ENCODE measurements at regions not wholly inside any gene's neighbourhood (a gene's known extent, or its start where the extent isn't known, plus 50 kb on each side); places are given as distances from the start of the nearest gene placed in this dataset.

DNA sequence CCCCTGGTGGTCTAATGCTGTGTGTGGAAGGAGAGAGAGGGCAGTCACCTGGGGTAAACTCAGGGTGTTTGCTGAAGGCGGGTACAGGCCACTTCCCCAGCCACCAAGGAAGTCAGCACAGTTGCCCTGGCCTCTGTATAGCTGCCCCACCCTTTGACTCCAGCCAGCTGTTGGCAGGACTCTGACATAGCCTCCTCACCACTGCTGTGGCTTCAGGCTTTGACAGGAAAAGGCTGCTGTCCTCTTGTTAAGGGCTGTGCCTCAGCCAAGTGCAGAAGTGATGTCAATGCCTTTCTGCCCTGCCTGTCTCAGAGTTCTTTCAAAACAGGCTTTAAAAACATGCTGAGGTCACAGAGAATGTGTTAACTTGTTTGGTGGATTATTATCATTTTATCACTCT lies 487.2 kb upstream of the KLF4 start:
- CTCF ChIA-PET, result no interaction called here
- no peaks in the 10 kb centered on the region for H3K9me3 Mint-ChIP-seq (ENCODE audit: low read depth)
- no peaks in the 10 kb centered on the region for H3K36me3 Mint-ChIP-seq
- H3K27me3 Mint-ChIP-seq, result no peaks in the 10 kb centered on the region
- ATAC-seq (no peak), DNase-seq (no peak)
- no peak overlapping the region for H3K4me3 Mint-ChIP-seq
- H3K4me1 Mint-ChIP-seq, result no peaks in the 10 kb centered on the region
- H3K27ac Mint-ChIP-seq, result no peak overlapping the region

- Mint-ChIP-seq H3K4me3 (no peak overlapping the region), H3K27me3 (no peaks in the 10 kb centered on the region), H3K36me3 (no peaks in the 10 kb centered on the region), H3K4me1 (no peaks in the 10 kb centered on the region), H3K9me3 (ENCODE audit: low read depth) (no peaks in the 10 kb centered on the region), H3K27ac (no peak overlapping the region)
- DNase-seq, result no peak
- CTCF ChIA-PET, result no interaction called here
- no peak for ATAC-seq
These were observed 485.9 kb upstream of the KLF4 start for GRCh38 chr9:107975426-107976010.

- no peaks in the 10 kb centered on the region for H3K27me3 Mint-ChIP-seq
- CTCF ChIA-PET, result no interaction called here
- no peak overlapping the region for H3K27ac Mint-ChIP-seq
- DNase-seq (no peak), ATAC-seq (no peak)
- no peaks in the 10 kb centered on the region for H3K9me3 Mint-ChIP-seq (ENCODE audit: low read depth)
- no peaks in the 10 kb centered on the region for H3K36me3 Mint-ChIP-seq
- no peak overlapping the region for H3K4me3 Mint-ChIP-seq
- H3K4me1 Mint-ChIP-seq, result no peaks in the 10 kb centered on the region
These were observed 483.9 kb upstream of the KLF4 start for GRCh38 chr9:107973451-107973850.

- ATAC-seq (no peak), DNase-seq (no peak)
- Mint-ChIP-seq H3K27me3 (no peaks in the 10 kb centered on the region), H3K36me3 (no peaks in the 10 kb centered on the region), H3K9me3 (ENCODE audit: low read depth) (no peaks in the 10 kb centered on the region), H3K27ac (no peak overlapping the region), H3K4me3 (no peak overlapping the region), H3K4me1 (no peaks in the 10 kb centered on the region)
- CTCF ChIA-PET, result no interaction called here
These were observed 482.8 kb upstream of the KLF4 start for GRCh38 chr9:107972346-107972745.

DNA sequence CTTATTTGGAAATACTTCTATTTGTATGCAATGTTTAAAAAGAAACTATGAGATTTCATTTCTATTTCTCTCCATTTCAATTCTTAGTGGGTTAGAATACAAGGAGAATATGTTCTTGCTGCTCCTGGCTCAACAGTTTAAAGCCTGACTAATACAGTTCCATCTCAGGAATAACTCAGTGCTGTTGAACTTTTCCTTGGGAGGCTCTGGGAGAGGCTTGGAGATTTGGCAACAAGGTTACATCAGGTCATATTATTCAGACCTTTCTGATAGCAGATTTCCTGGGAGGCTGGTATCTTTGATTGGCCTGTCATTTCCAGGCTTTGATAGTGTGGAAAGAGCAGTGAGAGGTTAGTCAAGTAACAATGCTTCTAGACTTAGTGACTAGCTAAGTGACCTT lies 481.7 kb upstream of the KLF4 start:
- Mint-ChIP-seq H3K27ac (no peak overlapping the region), H3K36me3 (no peaks in the 10 kb centered on the region), H3K4me1 (no peaks in the 10 kb centered on the region), H3K9me3 (ENCODE audit: low read depth) (peaks cover 3% of the 10 kb centered on the region), H3K27me3 (no peaks in the 10 kb centered on the region), H3K4me3 (no peak overlapping the region)
- no peak for ATAC-seq
- no peak for DNase-seq
- CTCF ChIA-PET, result no interaction called here

DNA sequence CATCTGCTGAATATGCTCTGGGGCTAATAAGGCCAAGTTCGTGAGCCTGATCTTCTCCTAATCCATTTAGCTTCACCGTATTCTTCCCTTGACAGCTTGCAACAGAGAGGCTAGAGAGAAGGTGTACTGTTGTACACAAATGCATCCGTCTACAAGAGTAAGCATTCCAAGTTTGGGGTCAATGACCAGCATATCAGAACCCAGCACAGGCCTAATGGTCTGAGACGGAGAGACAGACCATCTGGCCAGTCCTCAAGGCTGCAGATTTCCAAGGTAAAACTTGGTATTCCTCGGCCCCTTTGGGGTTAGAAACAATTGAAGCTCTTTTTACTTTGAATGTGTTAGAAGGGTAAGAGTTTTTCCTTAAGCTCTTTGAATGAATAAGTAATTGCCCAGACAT lies 481.2 kb upstream of the KLF4 start:
- Mint-ChIP-seq H3K4me1 (no peaks in the 10 kb centered on the region), H3K27me3 (no peaks in the 10 kb centered on the region), H3K36me3 (no peaks in the 10 kb centered on the region), H3K4me3 (no peak overlapping the region), H3K9me3 (ENCODE audit: low read depth) (peaks cover 4% of the 10 kb centered on the region), H3K27ac (no peak overlapping the region)
- DNase-seq, result no peak
- CTCF ChIA-PET, result no interaction called here
- ATAC-seq, result no peak

GRCh38 chr9:107969727-107970126 lies 480.2 kb upstream of the KLF4 start:
- no peak overlapping the region for H3K4me3 Mint-ChIP-seq
- H3K36me3 Mint-ChIP-seq, result no peaks in the 10 kb centered on the region
- H3K27me3 Mint-ChIP-seq, result no peaks in the 10 kb centered on the region
- CTCF ChIA-PET, result no interaction called here
- H3K27ac Mint-ChIP-seq, result no peak overlapping the region
- H3K4me1 Mint-ChIP-seq, result no peaks in the 10 kb centered on the region
- ATAC-seq (no peak), DNase-seq (no peak)
- peaks cover 4% of the 10 kb centered on the region for H3K9me3 Mint-ChIP-seq (ENCODE audit: low read depth)

DNA sequence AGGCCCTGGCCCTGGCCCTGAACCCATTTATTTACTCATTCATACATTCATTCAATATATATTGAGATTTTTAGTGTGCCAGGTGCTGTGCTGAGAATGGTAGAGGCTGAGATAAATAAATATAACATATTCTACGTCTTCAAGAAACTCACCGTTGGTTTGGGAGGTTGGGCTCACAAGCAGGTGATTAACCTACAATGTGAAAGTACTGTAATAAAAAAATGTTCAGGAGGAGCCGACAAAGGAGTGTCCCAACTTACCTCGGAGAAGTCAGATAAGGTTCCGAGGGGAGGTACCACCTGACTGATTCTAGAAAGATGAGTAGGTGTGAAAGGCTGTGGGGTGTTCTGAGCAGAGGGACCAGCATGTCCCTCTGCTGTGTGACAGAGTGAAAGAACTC lies 479.6 kb upstream of the KLF4 start:
- Mint-ChIP-seq H3K9me3 (ENCODE audit: low read depth) (peaks cover 4% of the 10 kb centered on the region), H3K36me3 (no peaks in the 10 kb centered on the region), H3K4me1 (no peaks in the 10 kb centered on the region), H3K27ac (no peak overlapping the region), H3K4me3 (no peak overlapping the region), H3K27me3 (no peaks in the 10 kb centered on the region)
- ATAC-seq, result no peak
- DNase-seq, result no peak
- CTCF ChIA-PET, result no interaction called here

DNA sequence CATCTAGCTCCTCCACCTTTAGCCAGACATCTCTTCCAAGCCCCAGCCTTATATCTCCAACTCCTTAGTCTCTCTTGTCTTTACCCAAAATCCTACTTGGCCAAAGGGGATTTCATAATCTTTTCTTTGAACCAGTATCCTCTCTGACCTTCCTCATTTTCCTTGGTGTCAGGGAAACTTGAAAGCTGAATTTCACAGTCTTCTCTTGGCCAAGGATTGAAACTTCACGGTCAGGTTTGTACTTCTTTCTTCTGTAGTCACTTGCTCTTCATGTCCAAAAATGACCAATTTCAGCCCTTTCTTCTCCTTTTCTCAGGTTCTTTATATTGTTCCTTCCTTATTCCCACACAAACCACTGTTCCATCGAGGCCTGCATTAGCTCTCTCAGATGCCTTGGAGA lies 473.7 kb upstream of the KLF4 start:
- CTCF ChIA-PET, result no interaction called here
- Mint-ChIP-seq H3K27ac (no peak overlapping the region), H3K4me3 (no peak overlapping the region), H3K4me1 (no peaks in the 10 kb centered on the region), H3K36me3 (no peaks in the 10 kb centered on the region), H3K27me3 (no peaks in the 10 kb centered on the region), H3K9me3 (ENCODE audit: low read depth) (peaks cover 4% of the 10 kb centered on the region)
- DNase-seq, result no peak
- no peak for ATAC-seq

DNA sequence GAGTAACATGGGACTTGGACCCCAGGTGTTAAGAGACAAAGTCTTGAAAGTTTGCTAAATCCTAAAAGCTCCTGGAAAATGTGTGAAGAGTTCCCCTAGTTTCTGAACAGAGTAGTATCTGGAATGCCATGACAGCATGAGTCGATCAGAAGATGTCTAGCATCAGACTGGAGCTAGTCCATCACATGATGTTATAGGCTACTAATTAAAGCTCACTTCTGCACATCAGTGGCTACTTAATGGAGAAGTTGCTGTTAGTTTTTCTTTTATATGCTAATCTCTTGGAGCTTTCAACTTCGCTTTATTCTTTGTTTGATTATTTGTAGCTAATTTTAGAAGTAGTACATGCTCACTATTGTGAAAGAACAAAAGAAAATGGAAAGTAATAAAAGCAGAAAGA lies 471.3 kb upstream of the KLF4 start:
- Mint-ChIP-seq H3K27me3 (no peaks in the 10 kb centered on the region), H3K9me3 (ENCODE audit: low read depth) (no peaks in the 10 kb centered on the region), H3K27ac (no peak overlapping the region), H3K36me3 (no peaks in the 10 kb centered on the region), H3K4me3 (no peak overlapping the region), H3K4me1 (no peaks in the 10 kb centered on the region)
- no peak for ATAC-seq
- CTCF ChIA-PET, result no interaction called here
- DNase-seq, result no peak

- DNase-seq, result no peak
- Mint-ChIP-seq H3K27ac (no peak overlapping the region), H3K4me1 (no peaks in the 10 kb centered on the region), H3K9me3 (ENCODE audit: low read depth) (peaks cover 5% of the 10 kb centered on the region), H3K36me3 (no peaks in the 10 kb centered on the region), H3K27me3 (no peaks in the 10 kb centered on the region), H3K4me3 (no peak overlapping the region)
- ATAC-seq, result no peak
- CTCF ChIA-PET, result no interaction called here
These were observed 464.7 kb upstream of the KLF4 start for GRCh38 chr9:107954312-107954711.

DNA sequence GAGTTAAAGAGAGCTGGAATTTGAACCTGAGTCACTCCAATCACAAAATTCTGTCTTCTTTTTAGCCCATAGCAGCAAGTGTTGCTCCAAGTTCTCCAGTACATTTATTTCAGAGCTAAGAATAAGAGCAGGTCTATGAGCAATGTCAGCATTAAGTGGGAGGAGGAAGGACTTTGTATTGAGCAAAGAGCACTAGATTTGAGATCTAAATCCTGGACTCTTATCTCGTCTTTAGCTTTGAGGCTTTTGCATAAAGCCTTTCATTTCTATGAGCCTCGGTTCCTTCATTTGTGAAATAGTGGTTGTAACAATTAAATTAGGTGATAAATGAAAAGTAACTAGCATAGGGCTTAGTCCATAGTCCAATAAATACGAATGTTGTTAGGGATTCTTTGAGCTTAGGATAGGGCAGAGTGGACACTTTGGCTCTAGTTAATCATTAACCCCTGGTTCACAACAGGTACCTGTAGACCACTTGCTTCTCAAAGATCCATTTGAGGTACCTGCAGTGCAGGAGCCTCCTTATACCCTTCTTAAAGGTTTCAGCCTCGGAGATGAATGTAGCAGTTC lies 464.1 kb upstream of the KLF4 start:
- H3K4me1 Mint-ChIP-seq, result no peaks in the 10 kb centered on the region
- CTCF ChIA-PET, result no interaction called here
- ATAC-seq (no peak), DNase-seq (no peak)
- no peak overlapping the region for H3K27ac Mint-ChIP-seq
- H3K9me3 Mint-ChIP-seq (ENCODE audit: low read depth), result peaks cover 5% of the 10 kb centered on the region
- H3K36me3 Mint-ChIP-seq, result no peaks in the 10 kb centered on the region
- no peaks in the 10 kb centered on the region for H3K27me3 Mint-ChIP-seq
- H3K4me3 Mint-ChIP-seq, result no peak overlapping the region

GRCh38 chr9:107952773-107953172 lies 463.2 kb upstream of the KLF4 start:
- Mint-ChIP-seq H3K4me1 (no peaks in the 10 kb centered on the region), H3K27ac (no peak overlapping the region), H3K36me3 (no peaks in the 10 kb centered on the region), H3K4me3 (no peak overlapping the region), H3K27me3 (no peaks in the 10 kb centered on the region), H3K9me3 (ENCODE audit: low read depth) (peaks cover 5% of the 10 kb centered on the region)
- no peak for DNase-seq
- ATAC-seq, result no peak
- CTCF ChIA-PET, result no interaction called here

- H3K9me3 Mint-ChIP-seq (ENCODE audit: low read depth), result peaks cover 5% of the 10 kb centered on the region
- no peak overlapping the region for H3K27ac Mint-ChIP-seq
- H3K4me1 Mint-ChIP-seq, result no peaks in the 10 kb centered on the region
- no peaks in the 10 kb centered on the region for H3K27me3 Mint-ChIP-seq
- ATAC-seq, result no peak
- CTCF ChIA-PET, result no interaction called here
- no peak overlapping the region for H3K4me3 Mint-ChIP-seq
- no peaks in the 10 kb centered on the region for H3K36me3 Mint-ChIP-seq
- DNase-seq, result no peak
These were observed 461.9 kb upstream of the KLF4 start for GRCh38 chr9:107951511-107951910.

DNA sequence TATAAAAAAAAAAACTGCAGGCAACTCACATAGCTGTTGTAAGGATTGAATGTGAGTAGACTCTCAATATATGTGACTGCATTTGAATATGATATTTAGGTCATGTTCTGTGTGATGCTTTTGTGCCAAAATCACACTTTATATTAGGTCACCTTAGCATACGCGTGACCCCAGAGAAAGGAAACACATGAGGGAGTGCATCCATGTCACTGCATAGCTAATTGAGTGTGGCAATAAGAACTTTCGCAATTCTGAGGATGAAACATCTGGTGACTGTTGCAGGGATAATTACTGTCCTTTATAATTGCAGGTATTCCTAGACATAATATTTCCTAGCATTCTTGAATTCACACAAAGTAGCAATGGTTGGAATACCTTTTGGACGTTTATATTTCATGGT lies 459.5 kb upstream of the KLF4 start:
- H3K27me3 Mint-ChIP-seq, result no peaks in the 10 kb centered on the region
- DNase-seq, result no peak
- H3K36me3 Mint-ChIP-seq, result no peaks in the 10 kb centered on the region
- no peak overlapping the region for H3K4me3 Mint-ChIP-seq
- no peaks in the 10 kb centered on the region for H3K4me1 Mint-ChIP-seq
- H3K9me3 Mint-ChIP-seq (ENCODE audit: low read depth), result peaks cover 5% of the 10 kb centered on the region
- ATAC-seq, result no peak
- H3K27ac Mint-ChIP-seq, result no peak overlapping the region
- CTCF ChIA-PET, result no interaction called here
